GM21723 (cell line): ENCODE measurements at regions not wholly inside any gene's neighbourhood (a gene's known extent, or its start where the extent isn't known, plus 50 kb on each side); places are given as distances from the start of the nearest gene placed in this dataset.
A peak's percentile ranks its signal among the peaks of the same experiment; 100 is the strongest.

ENCODE experiments used
- ATAC-seq: cut with Tn5 transposase; IDR thresholded peaks from one replicate; pipeline ENCODE4 v1.9.1; 2021; ENCODE audit warnings: mild to moderate bottlenecking, moderate library complexity; ENCODE audit not compliant: unreplicated experiment

DNA sequence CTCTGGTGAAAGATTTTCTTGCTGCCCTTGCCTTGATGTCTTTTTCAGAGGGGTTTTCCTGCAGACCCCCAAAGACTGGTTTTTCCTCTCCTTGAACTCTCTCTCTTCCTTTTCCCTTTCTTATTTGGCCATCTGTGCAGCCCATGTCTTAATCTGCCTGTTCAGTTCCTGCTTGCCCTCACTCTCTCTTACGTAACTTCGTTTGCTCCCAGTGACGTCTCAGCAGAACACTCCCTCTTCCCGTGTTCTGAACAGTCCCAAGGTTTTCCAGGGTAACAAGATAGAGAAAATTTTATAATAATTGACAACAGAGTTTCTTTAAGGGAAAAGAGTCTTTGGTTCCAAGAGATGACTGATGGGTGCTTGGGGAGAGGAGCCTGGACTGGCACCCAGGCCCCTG lies 109.1 kb upstream of the LMO4 start:
- no peak for ATAC-seq

DNA sequence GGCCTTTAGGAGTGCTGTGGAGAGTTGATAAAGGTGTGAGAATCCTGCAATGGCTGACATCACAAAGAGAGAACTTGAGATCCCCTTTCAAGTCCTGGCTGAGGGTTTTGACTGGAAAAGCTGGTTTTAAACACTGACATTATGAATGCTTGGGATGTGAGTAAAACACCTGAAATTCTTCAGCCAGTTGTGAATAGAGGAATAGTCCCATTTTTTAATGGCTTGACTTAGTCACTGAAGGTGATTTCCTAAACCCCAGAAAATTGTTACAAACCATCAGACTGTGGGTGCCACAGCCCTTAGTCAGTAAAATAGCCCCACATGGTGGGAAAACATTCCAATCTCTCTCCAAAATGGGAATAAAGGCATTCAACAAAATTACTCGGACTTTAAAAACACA lies 107.7 kb upstream of the LMO4 start:
- ATAC-seq, result no peak

DNA sequence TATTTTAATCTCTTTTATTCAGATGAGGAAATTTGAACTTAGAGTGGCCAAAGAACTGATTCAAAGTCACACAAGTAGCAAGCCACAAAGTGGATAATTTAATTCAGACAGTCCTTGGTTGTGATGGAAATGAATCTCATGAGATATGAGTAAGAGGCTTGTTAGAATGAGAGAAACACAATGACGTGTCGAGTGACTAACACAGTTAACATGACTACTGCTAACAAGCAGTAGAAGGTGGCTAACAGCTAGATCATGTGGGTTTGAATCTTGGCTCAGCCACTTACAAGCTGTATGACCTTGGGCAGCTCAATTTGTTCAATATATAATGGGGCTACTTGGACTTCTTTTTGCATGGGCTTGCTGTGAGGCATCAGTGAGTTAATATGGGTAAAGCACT lies 104.5 kb upstream of the LMO4 start:
- no peak for ATAC-seq

DNA sequence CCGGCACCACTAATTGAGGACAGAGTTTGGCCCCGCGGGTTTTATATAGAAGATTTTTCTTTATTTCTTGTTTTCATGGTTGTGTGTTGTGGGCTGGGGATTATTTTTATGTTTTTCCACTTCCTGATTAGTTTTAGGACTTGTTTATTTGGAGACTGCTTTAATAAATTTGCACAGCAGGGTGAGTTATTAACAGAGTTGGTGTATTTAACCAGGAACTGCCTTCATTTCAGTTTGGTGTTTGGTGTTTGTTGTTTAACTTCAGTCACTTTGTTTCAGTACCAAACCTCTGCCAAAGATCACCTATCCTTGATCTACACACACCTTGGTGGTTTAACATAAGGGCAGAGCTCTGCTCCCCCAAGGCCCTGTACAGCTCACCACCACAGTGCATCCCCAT lies 103.5 kb upstream of the LMO4 start:
- no peak for ATAC-seq

DNA sequence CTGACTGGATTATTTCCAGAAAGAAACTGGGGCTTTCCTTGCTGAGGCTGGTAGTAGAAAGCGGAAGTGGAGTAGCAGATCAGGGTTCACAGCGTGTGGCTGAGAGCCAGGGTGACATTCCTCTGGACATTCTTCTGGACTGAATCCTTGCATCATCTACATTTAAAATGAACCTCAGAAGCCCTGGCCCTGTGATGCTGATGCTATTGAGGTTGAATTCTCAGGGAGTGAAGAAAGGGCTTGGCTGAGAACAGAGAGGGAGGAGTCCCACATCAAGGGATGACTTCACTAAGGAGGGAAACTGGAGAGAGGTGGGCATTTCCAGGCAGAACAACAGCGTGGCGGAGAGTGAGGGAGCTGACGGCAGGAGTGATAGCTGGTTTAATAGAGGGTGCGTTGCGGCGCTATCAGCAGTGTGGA lies 102.3 kb upstream of the LMO4 start:
- peak; percentile 62 for ATAC-seq

DNA sequence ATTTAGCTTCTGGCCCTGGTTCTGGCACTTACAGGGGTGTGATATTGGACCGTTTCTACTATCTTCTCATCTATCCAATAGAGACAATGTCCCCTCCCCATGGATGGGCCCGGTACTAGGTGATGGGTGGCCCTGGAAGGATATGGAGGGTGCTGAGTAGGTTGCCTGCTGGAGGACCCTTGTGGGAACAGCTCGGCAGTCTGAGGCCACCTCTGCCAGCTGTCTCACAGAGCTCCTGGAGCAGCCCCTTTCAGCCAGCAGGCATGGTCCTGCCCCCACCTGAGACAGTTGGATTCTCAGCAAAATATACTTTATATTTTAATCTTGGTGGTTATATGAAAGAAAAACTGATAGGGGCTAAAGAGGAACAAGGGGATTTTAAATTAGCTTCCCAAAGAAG lies 101.0 kb upstream of the LMO4 start:
- no peak for ATAC-seq

DNA sequence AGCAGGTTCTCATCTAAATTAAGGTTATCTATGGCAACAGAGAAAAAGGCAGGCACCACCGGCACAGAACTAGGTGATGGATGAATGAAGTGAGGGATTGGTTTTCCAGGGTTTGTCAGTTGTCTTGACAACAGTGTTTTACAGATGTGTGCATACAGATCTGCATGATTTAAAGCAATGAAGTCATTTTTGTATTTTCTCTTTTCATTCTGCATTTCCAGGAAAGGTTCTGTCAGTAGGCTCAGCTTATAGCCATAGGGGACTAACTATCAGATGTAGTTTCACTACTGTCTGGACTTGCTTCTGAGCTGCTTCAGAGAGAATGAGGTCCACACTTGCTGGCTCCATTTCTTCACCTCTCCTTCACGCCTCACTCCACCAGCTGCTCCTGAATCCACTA lies 98.2 kb upstream of the LMO4 start:
- no peak for ATAC-seq

DNA sequence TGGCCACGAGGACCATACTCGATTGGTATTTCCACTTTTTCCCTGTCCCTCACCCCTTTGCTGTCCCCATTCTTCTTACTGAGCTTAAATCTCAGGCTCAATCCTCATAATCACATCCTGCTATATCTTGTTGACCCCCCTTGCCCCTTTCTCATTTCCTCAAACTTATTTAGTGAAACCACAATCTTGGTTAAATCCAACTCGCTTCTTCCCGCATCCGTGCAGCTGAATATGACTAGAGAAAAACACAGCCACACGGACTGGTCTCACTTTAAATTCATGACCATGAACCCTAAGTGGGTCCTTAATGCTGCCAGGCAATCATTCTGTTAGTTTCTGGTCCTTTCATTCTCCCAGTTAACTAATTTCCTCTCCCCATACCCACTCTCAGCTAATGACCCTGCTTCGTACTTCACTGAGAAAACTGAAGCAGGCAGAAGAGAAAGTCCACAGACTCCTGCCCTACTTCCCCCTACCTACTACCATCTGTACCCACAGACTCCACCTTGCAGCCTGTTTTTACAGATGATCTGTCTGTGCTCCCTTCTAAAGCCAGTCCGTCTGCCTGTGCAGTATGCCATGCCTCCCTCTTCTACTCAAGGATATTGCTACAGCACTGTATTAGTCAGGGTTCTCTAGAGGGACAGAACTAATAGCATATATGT lies 96.8 kb upstream of the LMO4 start:
- no peak for ATAC-seq

DNA sequence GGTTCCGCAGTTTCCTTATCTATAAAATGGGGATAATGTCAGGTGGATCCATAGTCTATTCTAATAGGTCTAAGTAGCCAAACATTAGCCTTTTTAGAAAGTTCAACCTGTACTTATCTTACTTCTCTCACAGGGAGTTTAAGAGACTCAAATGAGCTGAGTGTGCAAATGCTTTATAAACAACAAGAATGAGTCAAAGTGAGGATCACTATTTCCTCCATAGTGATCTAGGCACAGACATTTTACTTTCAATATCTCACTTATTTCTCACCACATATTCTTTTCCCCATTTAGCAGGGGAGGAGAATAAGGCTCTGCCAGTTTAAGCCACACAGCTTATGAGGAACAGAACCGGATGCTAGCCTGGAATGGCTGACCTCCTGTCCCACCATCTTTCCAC lies 92.1 kb upstream of the LMO4 start:
- no peak for ATAC-seq

DNA sequence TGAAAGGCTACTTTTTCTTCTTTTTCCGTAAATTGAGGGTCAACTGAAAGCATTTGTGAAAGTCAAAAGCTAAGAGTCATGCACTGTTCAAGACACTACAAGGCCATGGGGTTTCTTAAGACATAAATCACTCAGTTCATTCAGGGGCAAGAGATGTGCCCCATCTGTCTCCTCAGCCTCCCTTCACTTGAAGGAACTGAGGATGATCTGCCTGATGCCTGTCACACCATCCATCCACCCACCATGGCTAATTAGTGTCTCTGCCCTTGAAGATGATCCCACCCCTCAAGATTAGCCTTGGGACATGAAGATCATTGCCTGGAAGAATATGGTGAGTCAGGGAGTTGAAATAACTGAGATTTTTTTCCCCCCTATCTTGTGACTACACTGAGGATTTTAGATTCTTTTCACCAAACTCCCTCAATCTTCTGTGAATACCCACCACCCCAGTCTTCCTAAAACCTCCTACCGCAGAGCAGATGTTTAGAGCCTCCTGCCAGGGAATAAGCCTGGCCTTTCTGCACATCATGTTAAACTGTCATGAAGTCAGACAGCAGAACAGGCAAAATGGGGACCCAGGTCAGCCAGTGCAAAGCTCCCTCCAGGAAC lies 88.6 kb upstream of the LMO4 start:
- no peak for ATAC-seq

DNA sequence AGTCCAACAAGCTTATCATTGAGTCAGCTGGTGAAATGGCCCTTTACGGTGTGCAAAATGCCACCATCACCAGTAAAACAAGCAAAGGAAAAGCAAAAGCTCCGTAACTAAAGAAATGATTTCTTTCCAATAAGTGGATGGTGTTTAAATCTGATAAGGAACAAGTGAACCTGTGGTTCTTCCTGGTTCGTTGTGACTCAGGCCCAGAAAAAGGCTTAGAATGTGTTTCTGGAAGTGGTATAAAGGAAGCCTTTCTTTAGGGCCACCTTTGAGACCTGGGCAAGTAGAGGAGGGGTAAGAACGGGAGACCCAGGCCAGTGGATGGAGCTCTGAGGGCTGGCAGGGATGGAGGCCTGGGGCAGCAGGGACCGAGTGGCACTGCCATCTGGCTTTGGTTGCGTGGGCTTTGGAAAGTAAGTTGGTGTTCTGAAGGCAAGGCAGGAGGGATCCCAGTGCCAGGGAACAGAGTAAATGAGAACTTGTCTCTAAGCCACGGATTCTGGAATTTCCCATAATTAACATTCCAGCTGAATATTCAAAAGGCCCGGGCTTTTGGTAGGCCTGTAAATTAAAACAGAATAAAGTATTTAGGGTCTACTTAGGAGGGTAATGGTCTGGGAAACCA lies 87.9 kb upstream of the LMO4 start:
- no peak for ATAC-seq

DNA sequence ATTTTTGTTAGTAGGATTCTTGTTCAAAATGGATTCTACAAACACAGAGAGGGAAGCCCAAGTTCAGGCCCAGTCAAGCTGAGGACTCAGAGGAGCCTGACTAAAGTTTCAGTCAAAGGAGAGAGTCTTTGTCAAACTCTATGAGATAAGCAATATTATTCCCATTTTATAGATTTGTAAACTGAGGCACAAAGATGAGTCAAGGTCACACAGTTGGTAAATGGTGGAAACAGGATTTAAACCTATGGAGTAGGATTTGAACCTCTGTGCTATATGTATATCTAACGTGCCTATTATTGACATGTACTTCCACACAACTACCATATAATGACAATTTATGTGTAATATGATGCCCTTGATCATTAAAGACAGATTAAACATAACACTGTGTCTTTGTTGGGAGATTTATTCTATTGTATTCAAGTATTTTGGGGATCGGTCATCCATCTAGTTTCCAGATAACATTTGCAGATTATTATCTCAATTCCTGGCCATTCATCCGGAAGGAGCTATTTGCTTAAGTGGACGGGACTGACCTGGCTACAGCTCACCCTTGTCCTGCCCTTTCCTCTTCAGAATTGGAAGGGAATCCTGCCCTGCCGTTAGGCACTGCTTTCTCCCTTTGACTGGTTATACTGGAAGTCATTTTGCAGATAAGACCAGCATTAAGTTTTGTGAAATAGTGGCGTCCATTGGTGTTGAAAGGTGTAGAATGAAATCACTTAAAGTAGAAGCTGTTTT lies 86.1 kb upstream of the LMO4 start:
- ATAC-seq, result no peak

DNA sequence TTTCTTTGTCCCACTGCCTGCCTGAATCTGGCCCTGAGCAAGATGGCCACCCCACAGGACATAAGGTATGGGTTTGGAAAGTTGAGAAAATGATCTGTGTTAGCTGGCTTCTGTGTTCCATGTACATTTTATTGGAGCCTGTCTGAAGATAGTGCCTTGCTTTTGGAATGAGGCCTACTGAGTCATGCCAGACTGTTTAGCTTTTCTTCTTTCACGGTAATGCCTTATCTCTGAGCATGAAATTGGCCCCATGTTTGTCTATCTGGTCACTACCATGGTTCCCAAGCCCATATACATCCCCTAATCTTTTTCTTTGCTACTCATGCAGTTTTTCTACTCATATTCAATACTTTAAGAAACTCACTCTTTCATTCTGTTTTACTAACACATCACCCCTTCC lies 85.1 kb upstream of the LMO4 start:
- no peak for ATAC-seq

DNA sequence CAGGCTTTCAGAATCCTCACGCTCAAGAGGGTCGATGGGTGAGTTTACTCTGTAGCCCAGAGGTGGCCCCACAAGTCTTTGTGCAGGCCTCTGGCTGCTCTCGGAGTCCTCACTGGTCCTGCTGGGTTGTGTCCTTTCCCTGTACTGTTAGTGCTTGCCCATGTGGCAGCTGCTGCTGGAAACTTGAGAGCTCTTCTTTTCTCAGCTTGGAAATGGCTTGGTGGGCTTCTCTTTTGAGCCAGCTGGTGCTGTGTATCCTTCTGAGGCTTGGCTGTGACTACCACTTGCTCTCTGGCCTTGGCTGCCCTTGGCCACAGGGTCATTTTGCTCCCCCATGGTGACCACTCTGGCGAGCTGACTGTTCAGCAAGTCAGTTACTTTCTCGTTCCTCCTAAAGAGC lies 82.2 kb upstream of the LMO4 start:
- ATAC-seq, result no peak

DNA sequence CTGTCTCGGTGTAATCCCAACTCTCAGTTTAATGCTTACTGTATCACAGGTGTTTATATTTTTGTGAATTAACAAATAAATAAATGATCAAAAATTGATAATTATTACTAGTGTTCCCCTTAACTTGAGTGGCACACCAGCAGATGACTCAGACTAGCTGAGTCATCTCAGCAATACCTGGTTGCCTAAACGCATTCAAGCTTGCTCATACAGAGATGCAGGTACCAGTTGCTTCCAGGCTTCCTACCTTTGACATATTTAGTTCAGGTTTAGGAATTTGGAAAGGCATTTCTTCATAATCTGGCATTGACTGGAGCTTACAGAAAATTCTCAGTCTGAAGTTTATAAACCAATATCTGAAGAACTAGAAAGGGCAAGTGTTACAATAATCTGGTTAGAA lies 78.9 kb upstream of the LMO4 start:
- no peak for ATAC-seq

DNA sequence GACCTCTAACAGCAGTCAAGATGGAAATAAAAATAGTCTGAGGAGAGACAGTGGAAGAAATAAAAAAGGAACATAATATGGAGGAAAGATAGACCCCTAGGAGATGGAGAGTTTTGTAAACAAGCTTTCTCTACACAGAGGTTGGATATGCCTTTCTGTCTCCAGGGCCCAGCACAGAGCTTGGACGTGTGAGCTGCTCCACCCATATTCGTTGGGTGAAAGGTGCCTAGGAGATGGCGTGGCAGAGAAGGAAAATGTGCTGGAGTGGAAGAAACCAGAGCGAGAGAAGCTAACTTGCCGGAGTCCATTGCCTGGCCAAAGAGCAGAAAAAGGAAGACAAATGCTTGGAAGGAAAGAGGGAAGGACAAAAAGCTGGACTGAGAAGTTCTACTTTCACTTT lies 78.3 kb upstream of the LMO4 start:
- no peak for ATAC-seq

DNA sequence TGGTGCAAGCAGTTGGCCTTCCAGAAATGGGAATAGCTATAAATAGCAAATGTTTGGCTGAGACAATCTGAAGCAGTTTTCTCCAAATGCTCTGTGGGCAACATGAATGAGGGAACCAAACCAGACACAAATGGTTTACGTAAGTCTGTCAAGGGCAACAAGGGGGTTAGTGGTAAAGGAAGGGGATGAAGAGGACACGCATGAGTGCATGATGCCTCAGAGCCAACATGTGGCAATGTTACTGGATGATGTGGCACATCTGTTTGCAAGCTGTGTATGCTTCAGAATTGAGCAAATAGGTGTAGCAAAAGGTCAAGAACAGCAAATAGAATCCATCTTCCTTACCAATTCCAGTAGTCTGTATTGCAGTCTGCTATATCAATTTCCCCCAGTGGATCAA lies 76.3 kb upstream of the LMO4 start:
- no peak for ATAC-seq

DNA sequence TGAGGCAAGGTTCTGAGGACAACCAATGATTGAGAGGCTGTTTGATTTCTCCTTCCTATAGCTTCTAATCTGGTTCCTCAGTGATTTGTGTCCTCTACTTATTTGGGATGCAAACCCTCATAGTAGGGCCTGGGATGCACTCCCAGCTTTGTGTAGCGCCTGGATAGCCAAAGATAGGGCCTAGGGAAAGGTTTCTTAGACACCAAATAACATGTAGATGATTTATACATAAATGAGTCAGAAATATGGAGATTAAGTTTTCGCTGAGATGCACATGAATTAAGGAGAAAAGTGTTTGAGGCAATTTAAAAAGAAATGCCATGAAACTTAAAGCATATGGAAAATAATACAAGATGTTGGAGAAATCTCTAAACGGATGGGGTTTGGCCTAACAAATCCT lies 66.0 kb upstream of the LMO4 start:
- no peak for ATAC-seq

DNA sequence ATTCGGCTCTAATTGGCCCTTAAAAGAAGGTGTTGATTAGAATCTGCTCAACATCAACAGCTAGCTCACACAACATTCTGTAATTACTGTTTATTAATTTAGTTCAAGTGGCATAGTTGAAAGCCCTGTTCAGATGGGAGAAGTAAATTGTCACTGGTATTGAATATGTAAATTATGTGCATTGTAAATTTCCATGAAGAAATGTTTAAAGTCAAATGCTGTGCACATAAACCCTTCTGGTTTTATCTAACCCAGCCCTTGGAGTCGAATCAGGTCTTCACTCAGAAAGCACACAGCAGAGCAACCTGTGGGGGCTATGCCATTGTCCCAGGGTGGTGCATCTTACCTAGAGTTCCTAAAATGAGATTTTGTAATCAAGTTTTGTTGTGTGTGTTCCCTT lies 65.4 kb upstream of the LMO4 start:
- no peak for ATAC-seq

DNA sequence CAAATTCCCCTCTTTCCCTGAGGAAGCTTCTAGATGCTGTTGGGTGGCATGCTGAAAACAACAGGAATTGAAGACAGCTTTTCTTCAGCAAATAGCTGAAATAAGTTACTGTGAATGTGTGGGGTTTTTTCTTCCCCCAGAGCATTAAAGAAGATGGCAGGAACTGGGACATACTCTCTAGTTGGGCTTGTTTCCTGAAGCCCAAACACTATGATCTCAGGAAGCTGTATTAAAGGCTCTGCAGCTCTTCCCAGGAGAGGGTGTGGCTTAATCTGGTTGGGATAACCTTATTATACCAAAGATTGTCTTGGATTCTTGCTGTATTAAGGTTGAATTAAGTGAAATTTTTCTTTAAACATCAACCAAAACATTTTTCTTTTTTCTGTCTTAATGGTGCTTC lies 64.9 kb upstream of the LMO4 start:
- no peak for ATAC-seq

DNA sequence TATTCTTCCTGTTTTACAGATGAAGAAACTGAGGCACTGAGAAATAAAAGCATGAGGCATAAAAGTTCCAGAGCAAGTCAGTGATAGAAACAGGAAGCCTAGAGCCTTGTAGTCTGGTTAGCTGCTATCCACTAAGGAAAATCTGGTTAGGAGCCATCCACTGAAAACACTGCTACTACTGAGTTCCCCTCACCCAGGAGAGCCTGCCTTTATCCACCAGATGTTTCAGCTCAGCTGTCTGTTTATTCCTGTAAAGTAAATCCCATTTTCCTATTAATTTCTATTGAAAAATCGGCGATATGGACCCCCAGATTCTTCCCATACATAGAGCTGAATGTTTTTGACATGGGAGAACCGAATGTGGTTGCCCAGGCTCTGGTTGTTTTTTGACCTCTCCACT lies 63.7 kb upstream of the LMO4 start:
- ATAC-seq, result no peak

DNA sequence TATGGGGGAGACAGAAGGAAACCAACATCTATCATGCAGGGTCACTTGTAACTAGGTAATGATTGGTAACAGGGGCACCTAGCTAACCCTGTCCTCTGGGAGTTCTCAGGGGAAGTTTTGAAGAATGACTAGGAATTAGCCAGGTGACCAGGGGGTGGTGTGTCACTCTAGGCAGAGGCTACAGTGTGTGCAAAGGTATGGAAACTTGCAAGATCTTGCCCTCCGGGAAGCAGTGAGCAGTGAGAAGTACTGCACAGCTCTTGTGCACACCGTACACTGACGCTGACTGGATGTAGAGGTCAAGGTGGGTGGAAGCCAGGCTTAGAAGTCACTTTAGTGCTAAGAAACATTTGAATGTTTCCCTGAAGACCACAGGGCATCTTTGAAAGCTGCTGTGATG lies 62.9 kb upstream of the LMO4 start:
- no peak for ATAC-seq
